Esophagus (tissue), 2 donors: ENCODE measurements at regions not wholly inside any gene's neighbourhood (a gene's known extent, or its start where the extent isn't known, plus 50 kb on each side); places are given as distances from the start of the nearest gene placed in this dataset.
"Not testable (repeated sequence)": the region's sequence is repeated elsewhere in the genome, so short reads cannot be mapped to it uniquely, and the experiment has no call there.

Experiments
- H3K27ac ChIP-seq, 2 donors: one replicate each; pipeline ENCODE4 v1.5.1; 2013; ENCODE audit warnings: low read depth in 2 of 2, mild to moderate bottlenecking in 2 of 2, inconsistent platforms in 1 of 2, low read length in 1 of 2, moderate library complexity in 1 of 2
- H3K27me3 ChIP-seq, 2 donors: one replicate each; pipeline ENCODE4 v1.6.1; 2013; ENCODE audit warnings: low read length in 2 of 2, control low read depth in 1 of 2, mild to moderate bottlenecking in 1 of 2; ENCODE audit not compliant: insufficient read depth in 2 of 2, control insufficient read depth in 1 of 2
- H3K36me3 ChIP-seq, 2 donors: one replicate each; pipeline ENCODE4 v1.6.1; 2013; ENCODE audit warnings: low read length in 1 of 2; ENCODE audit not compliant: control insufficient read depth in 2 of 2, insufficient read depth in 2 of 2
- H3K4me1 ChIP-seq, 2 donors: one replicate each; pipeline ENCODE4 v1.6.1; 2013; ENCODE audit warnings: low read length in 1 of 2; ENCODE audit not compliant: control insufficient read depth in 2 of 2, insufficient read depth in 2 of 2
- H3K4me3 ChIP-seq, 2 donors: one replicate each; pipeline ENCODE4 v1.5.1; 2013; ENCODE audit warnings: low read length in 2 of 2, mild to moderate bottlenecking in 2 of 2, low read depth in 1 of 2, moderate library complexity in 1 of 2
- H3K9me3 ChIP-seq, 2 donors: one replicate each; pipeline ENCODE4 v1.6.1; 2013; ENCODE audit warnings: mild to moderate bottlenecking in 2 of 2, low read depth in 1 of 2, low read length in 1 of 2, moderate library complexity in 1 of 2; ENCODE audit not compliant: control insufficient read depth in 2 of 2, insufficient read depth in 1 of 2
- WGBS, 2 donors: extraction: QIAGEN DNeasy Blood & Tissue Kit; methylation state at CpG; one replicate each; pipeline ENCODE4 v1.1.7; 2013; 5-methylcytosine and 5-hydroxymethylcytosine counted together
- donor health status: healthy with polysubstance abuse.
- donor health status: Bipolar disorder and iron deficiency.

GRCh38 chr1:857926-858648, 65.6 kb upstream of the SAMD11 start:
- not testable (repeated sequence) for H3K4me1 ChIP-seq, H3K9me3 ChIP-seq, H3K27ac ChIP-seq, H3K36me3 ChIP-seq, H3K4me3 ChIP-seq, H3K27me3 ChIP-seq
- 21 to 22% methylated on average over 15 of the region's 16 CpGs for whole genome bisulfite sequencing, 2 donors

- not testable (repeated sequence) for H3K4me1 ChIP-seq, H3K27ac ChIP-seq, H3K36me3 ChIP-seq, H3K27me3 ChIP-seq, H3K9me3 ChIP-seq, H3K4me3 ChIP-seq
- 5 to 6% methylated on average over 8 to 11 of the region's 12 CpGs for WGBS, 2 donors
Measured at GRCh38 chr1:858649-859041, 65.1 kb upstream of the SAMD11 start.

GRCh38 chr1:860941-861340, 62.8 kb upstream of the SAMD11 start:
- 58 to 61% methylated on average over 8 to 10 of the region's 11 CpGs for WGBS, 2 donors
- H3K9me3 ChIP-seq, H3K4me1 ChIP-seq, H3K4me3 ChIP-seq, H3K36me3 ChIP-seq, H3K27me3 ChIP-seq, H3K27ac ChIP-seq: not testable (repeated sequence)

GRCh38 chr1:861714-862113, 62.0 kb upstream of the SAMD11 start:
- H3K36me3 ChIP-seq: no peaks in the 10 kb centered on the region
- peaks cover 0 to 2% of the 10 kb centered on the region in 2 donors for H3K4me1 ChIP-seq
- H3K4me3 ChIP-seq: no peak overlapping the region
- no peaks in the 10 kb centered on the region for H3K9me3 ChIP-seq
- H3K27ac ChIP-seq: no peak overlapping the region
- H3K27me3 ChIP-seq: no peaks in the 10 kb centered on the region

- not testable (repeated sequence) for H3K27me3 ChIP-seq, H3K4me3 ChIP-seq, H3K36me3 ChIP-seq, H3K4me1 ChIP-seq, H3K9me3 ChIP-seq, H3K27ac ChIP-seq
- WGBS, 2 donors: 36 to 50% methylated on average over 1 of the region's 1 CpG
Measured at GRCh38 chr1:862601-863000, 61.1 kb upstream of the SAMD11 start.

- H3K4me1 ChIP-seq, H3K36me3 ChIP-seq, H3K27ac ChIP-seq, H3K4me3 ChIP-seq, H3K27me3 ChIP-seq, H3K9me3 ChIP-seq: not testable (repeated sequence)
- WGBS, 2 donors: 67 to 74% methylated on average over 8 of the region's 8 CpGs
Measured at GRCh38 chr1:865633-866032, 58.1 kb upstream of the SAMD11 start.

GRCh38 chr1:866095-866494, 57.6 kb upstream of the SAMD11 start:
- Histone ChIP-seq H3K27me3 (no peaks in the 10 kb centered on the region), H3K9me3 (no peaks in the 10 kb centered on the region), H3K27ac (no peak overlapping the region), H3K36me3 (no peaks in the 10 kb centered on the region), H3K4me1 (no peaks in the 10 kb centered on the region), H3K4me3 (no peak overlapping the region)
- WGBS, 2 donors: 60 to 73% methylated on average over 9 of the region's 9 CpGs

GRCh38 chr1:866631-867299, 57.0 kb upstream of the SAMD11 start:
- 64 to 65% methylated on average over 33 of the region's 33 CpGs for WGBS, 2 donors
- H3K27ac ChIP-seq: not testable (repeated sequence)

GRCh38 chr1:867550-867949, 56.2 kb upstream of the SAMD11 start:
- H3K36me3 ChIP-seq, H3K4me1 ChIP-seq, H3K4me3 ChIP-seq, H3K9me3 ChIP-seq, H3K27ac ChIP-seq, H3K27me3 ChIP-seq: not testable (repeated sequence)
- WGBS, 2 donors: 39 to 41% methylated on average over 4 of the region's 4 CpGs

More at GRCh38 chr1:866631-867299, 57.0 kb upstream of the SAMD11 start:
- H3K4me3 ChIP-seq, H3K36me3 ChIP-seq, H3K4me1 ChIP-seq, H3K9me3 ChIP-seq, H3K27me3 ChIP-seq: not testable (repeated sequence)
